Stimulated activated CD4-positive, alpha-beta T cell treated with anti-CD3 and anti-CD28 coated beads, TNF-alpha, amount 100 ng/mL, for 4 hours (primary cell): ENCODE measurements at regions not wholly inside any gene's neighbourhood (a gene's known extent, or its start where the extent isn't known, plus 50 kb on each side); places are given as distances from the start of the nearest gene placed in this dataset.
"Not testable (repeated sequence)": the region's sequence is repeated elsewhere in the genome, so short reads cannot be mapped to it uniquely, and the experiment has no call there.

Experiments used
- DNase-seq, 3 experiments: peaks; one replicate each; pipeline ENCODE4 v3.0.0-alpha.2; 2020; ENCODE audit warnings: low read depth in 3 of 3

GRCh38 chr21:39003982-39004633 is 179.1 kb downstream of the PSMG1 start:
- DNase-seq = no peak

- no peak for DNase-seq
Measured at GRCh38 chr21:39001341-39001740, 181.9 kb downstream of the PSMG1 start.

- no peak for DNase-seq
Measured at GRCh38 chr21:39000496-39000895, 182.8 kb downstream of the PSMG1 start.

GRCh38 chr21:38999161-38999560 is 184.1 kb downstream of the PSMG1 start:
- no peak for DNase-seq

- DNase-seq = not testable (repeated sequence)
Measured at GRCh38 chr21:38998281-38998680, 185.0 kb downstream of the PSMG1 start.

GRCh38 chr21:38997843-38998175 is 185.4 kb downstream of the PSMG1 start:
- not testable (repeated sequence) for DNase-seq

- DNase-seq = no peak
Measured at GRCh38 chr21:38997051-38997842, 186.0 kb downstream of the PSMG1 start.

- no peak for DNase-seq
Measured at GRCh38 chr21:38996355-38996754, 186.9 kb downstream of the PSMG1 start.

- no peak for DNase-seq
Measured at GRCh38 chr21:38995731-38996130, 187.5 kb downstream of the PSMG1 start.

GRCh38 chr21:38995071-38995669 is 188.1 kb downstream of the PSMG1 start:
- no peak for DNase-seq

- DNase-seq = no peak
Measured at GRCh38 chr21:38994042-38994441, 188.3 kb downstream of the ETS2 start.

GRCh38 chr21:38993561-38993960 is 187.8 kb downstream of the ETS2 start:
- DNase-seq = no peak

GRCh38 chr21:38992737-38993136 is 187.0 kb downstream of the ETS2 start:
- DNase-seq = no peak

- no peak for DNase-seq
Measured at GRCh38 chr21:38990424-38990794, 184.7 kb downstream of the ETS2 start.

GRCh38 chr21:38989745-38990423 is 184.2 kb downstream of the ETS2 start:
- no peak for DNase-seq

GRCh38 chr21:38989379-38989744 is 183.6 kb downstream of the ETS2 start:
- DNase-seq = no peak

- DNase-seq = no peak
Measured at GRCh38 chr21:38988509-38989378, 183.0 kb downstream of the ETS2 start.

- no peak for DNase-seq
Measured at GRCh38 chr21:38987633-38988508, 182.1 kb downstream of the ETS2 start.

- no peak for DNase-seq
Measured at GRCh38 chr21:38986806-38987632, 181.3 kb downstream of the ETS2 start.

GRCh38 chr21:38986406-38986805 is 180.7 kb downstream of the ETS2 start:
- DNase-seq = no peak
